ENCODE measurements at regions not wholly inside any gene's neighbourhood (a gene's known extent, or its start where the extent isn't known, plus 50 kb on each side); places are given as distances from the start of the nearest gene placed in this dataset.

DNA sequence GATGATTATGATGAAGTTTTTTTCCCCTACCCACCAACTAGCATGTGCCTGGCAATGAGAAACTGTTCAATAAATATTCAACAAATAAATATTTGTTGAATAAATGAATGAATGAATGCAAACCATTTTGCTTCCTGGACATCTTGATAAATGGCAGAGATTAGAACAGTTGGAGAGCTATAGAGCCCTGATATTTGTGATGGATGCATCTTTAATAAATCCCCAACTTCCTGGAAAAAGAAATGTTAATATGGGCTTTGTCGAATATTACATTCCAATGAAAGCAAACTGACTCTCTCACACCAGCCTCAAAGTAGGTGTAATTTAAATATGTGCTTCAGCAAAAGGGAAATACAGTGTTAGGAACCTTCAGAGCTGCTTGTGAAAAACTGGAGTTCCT lies 419.7 kb downstream of the MID1IP1 start:
- TF ChIP-seq SUZ12 (IDR thresholded peaks at IDR 0.05; ENCODE audit: extremely low read depth, insufficient read depth, insufficient read length) (no peak), ZNF274 (IDR thresholded peaks at IDR 0.05; ENCODE audit: low read depth, low read length) (no peak)

Data from NT2/D1 (cell line).